Tibial nerve (tissue), 4 donors: ENCODE measurements at regions not wholly inside any gene's neighbourhood (a gene's known extent, or its start where the extent isn't known, plus 50 kb on each side); places are given as distances from the start of the nearest gene placed in this dataset.

Experiments used
- EP300 ChIP-seq, 2 donors: sonication (generic); formaldehyde crosslinking; IDR thresholded peaks; one replicate each; pipeline ENCODE4 v1.6.1; 2017; ENCODE audit warnings: antibody characterized with exemption in 2 of 2, mild to moderate bottlenecking in 1 of 2
- POLR2A ChIP-seq, 2 donors: fragments of 450-650 bp; IDR thresholded peaks; one replicate each; pipeline ENCODE4 v1.6.1; 2017; ENCODE audit warnings: antibody characterized with exemption in 2 of 2, mild to moderate bottlenecking in 2 of 2, moderate library complexity in 2 of 2
- TF ChIP-seq, protein P1 (sequence below), 5 experiments: fragments of 200-600 bp in 3 of 5; fragments of 450-650 bp in 2 of 5; sonication (generic) in 3 of 5; IDR thresholded peaks; one replicate each; pipeline ENCODE4 v1.5.1; 2016 to 2019; ENCODE audit warnings: antibody characterized with exemption in 5 of 5, mild to moderate bottlenecking in 3 of 5, moderate library complexity in 2 of 5

DNA sequence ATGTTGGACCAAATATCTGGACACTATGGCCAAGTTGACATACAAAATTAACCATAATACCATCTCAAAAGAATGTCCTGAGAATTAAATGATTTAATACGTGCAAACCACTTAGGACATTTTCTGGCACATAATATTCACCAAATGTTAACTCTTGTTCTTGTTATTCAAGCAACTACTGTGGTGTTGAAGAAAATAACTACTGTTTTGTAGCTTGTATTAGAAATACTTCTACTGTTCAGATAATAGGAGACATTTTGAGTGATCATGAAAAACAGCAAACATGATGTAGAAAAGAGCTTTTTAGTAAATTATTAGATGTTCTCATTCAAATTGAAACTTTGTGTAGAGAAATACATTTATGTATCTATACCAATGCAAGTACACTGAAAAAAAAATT lies 140.7 kb upstream of the SMIM31 start:
- TF ChIP-seq, protein P1, sequence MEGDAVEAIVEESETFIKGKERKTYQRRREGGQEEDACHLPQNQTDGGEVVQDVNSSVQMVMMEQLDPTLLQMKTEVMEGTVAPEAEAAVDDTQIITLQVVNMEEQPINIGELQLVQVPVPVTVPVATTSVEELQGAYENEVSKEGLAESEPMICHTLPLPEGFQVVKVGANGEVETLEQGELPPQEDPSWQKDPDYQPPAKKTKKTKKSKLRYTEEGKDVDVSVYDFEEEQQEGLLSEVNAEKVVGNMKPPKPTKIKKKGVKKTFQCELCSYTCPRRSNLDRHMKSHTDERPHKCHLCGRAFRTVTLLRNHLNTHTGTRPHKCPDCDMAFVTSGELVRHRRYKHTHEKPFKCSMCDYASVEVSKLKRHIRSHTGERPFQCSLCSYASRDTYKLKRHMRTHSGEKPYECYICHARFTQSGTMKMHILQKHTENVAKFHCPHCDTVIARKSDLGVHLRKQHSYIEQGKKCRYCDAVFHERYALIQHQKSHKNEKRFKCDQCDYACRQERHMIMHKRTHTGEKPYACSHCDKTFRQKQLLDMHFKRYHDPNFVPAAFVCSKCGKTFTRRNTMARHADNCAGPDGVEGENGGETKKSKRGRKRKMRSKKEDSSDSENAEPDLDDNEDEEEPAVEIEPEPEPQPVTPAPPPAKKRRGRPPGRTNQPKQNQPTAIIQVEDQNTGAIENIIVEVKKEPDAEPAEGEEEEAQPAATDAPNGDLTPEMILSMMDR (IDR thresholded peaks at IDR 0.05): no peak
- TF ChIP-seq EP300 (IDR thresholded peaks at IDR 0.05): no peak
- TF ChIP-seq POLR2A (IDR thresholded peaks at IDR 0.05): no peak
